ENCODE measurements at regions not wholly inside any gene's neighbourhood (a gene's known extent, or its start where the extent isn't known, plus 50 kb on each side); places are given as distances from the start of the nearest gene placed in this dataset.

GRCh38 chr6:14187406-14187805 is 69.8 kb downstream of the CD83 start:
- no peak for DNase-seq

GRCh38 chr6:14189074-14189473 is 71.5 kb downstream of the CD83 start:
- DNase-seq, result peak; percentile 49

GRCh38 chr6:14190191-14190928 is 72.8 kb downstream of the CD83 start:
- no peak for DNase-seq

- no peak for DNase-seq
Measured at GRCh38 chr6:14190929-14191224, 73.3 kb downstream of the CD83 start.

GRCh38 chr6:14191761-14192160 is 74.2 kb downstream of the CD83 start:
- DNase-seq, result no peak

GRCh38 chr6:14192216-14192788 is 74.7 kb downstream of the CD83 start:
- DNase-seq, result no peak

GRCh38 chr6:14193524-14193923 is 76.0 kb downstream of the CD83 start:
- no peak for DNase-seq

- no peak for DNase-seq
Measured at GRCh38 chr6:14194483-14194882, 76.9 kb downstream of the CD83 start.

GRCh38 chr6:14194976-14195375 is 77.4 kb downstream of the CD83 start:
- DNase-seq, result no peak

- no peak for DNase-seq
Measured at GRCh38 chr6:14196026-14196425, 78.5 kb downstream of the CD83 start.

- DNase-seq, result no peak
Measured at GRCh38 chr6:14197118-14197517, 79.5 kb downstream of the CD83 start.

- DNase-seq, result no peak
Measured at GRCh38 chr6:14200047-14200446, 82.5 kb downstream of the CD83 start.

GRCh38 chr6:14202947-14203346 is 85.4 kb downstream of the CD83 start:
- no peak for DNase-seq

- DNase-seq, result no peak
Measured at GRCh38 chr6:14206391-14206790, 88.8 kb downstream of the CD83 start.

- no peak for DNase-seq
Measured at GRCh38 chr6:14207448-14207847, 89.9 kb downstream of the CD83 start.

- no peak for DNase-seq
Measured at GRCh38 chr6:14209000-14209399, 91.4 kb downstream of the CD83 start.

- DNase-seq, result no peak
Measured at GRCh38 chr6:14210077-14210476, 92.5 kb downstream of the CD83 start.

GRCh38 chr6:14210663-14211561 is 93.3 kb downstream of the CD83 start:
- peak; percentile 92 for DNase-seq

GRCh38 chr6:14211562-14211942 is 94.0 kb downstream of the CD83 start:
- no peak for DNase-seq

GRCh38 chr6:14212020-14212419 is 94.4 kb downstream of the CD83 start:
- DNase-seq, result no peak

GRCh38 chr6:14212632-14213031 is 95.1 kb downstream of the CD83 start:
- DNase-seq, result no peak

- no peak for DNase-seq
Measured at GRCh38 chr6:14216946-14217684, 99.5 kb downstream of the CD83 start.
